H9 (cell line): ENCODE measurements at regions not wholly inside any gene's neighbourhood (a gene's known extent, or its start where the extent isn't known, plus 50 kb on each side); places are given as distances from the start of the nearest gene placed in this dataset.
"Not testable (repeated sequence)": the region's sequence is repeated elsewhere in the genome, so short reads cannot be mapped to it uniquely, and the experiment has no call there.

ENCODE experiments used
- DNase-seq: peaks from one replicate; pipeline ENCODE4 v3.0.0-alpha.2; 2017
- H2AFZ ChIP-seq: one replicate; pipeline ENCODE4 v1.6.1; 2013; ENCODE audit warnings: mild to moderate bottlenecking, low read length, control low read depth, moderate library complexity
- H2AK5ac ChIP-seq: 2 replicates; pipeline ENCODE4 v1.6.1; 2013; ENCODE audit warnings: low read length, control low read depth, mixed read lengths; ENCODE audit not compliant: insufficient read length
- H2BK120ac ChIP-seq: one replicate; pipeline ENCODE4 v1.6.1; 2013; ENCODE audit warnings: low read depth, mild to moderate bottlenecking, low read length, control low read depth, inconsistent platforms; ENCODE audit not compliant: poor library complexity, severe bottlenecking
- H2BK12ac ChIP-seq: 2 replicates; pipeline ENCODE4 v1.6.1; 2013; ENCODE audit warnings: low read length, control low read depth, mixed read lengths, low read depth; ENCODE audit not compliant: insufficient read length
- H2BK15ac ChIP-seq: 2 replicates; pipeline ENCODE4 v1.6.1; 2013; ENCODE audit warnings: low read depth, low read length, control low read depth
- H2BK20ac ChIP-seq: one replicate; pipeline ENCODE4 v1.6.1; 2013; ENCODE audit warnings: low read depth, mild to moderate bottlenecking, low read length, control low read depth, inconsistent platforms; ENCODE audit not compliant: poor library complexity, severe bottlenecking
- H2BK5ac ChIP-seq: 2 replicates; pipeline ENCODE4 v1.6.1; 2013; ENCODE audit warnings: low read length, control low read depth, mixed read lengths; ENCODE audit not compliant: insufficient read length
- H3K14ac ChIP-seq: 2 replicates; pipeline ENCODE4 v1.6.1; 2013; ENCODE audit warnings: low read length, control low read depth; ENCODE audit not compliant: insufficient read depth
- H3K18ac ChIP-seq: 2 replicates; pipeline ENCODE4 v1.6.1; 2013; ENCODE audit warnings: low read depth, mild to moderate bottlenecking, mixed read lengths, low read length, control low read depth; ENCODE audit not compliant: insufficient read length
- H3K23ac ChIP-seq: 2 replicates; pipeline ENCODE4 v1.6.1; 2013; ENCODE audit warnings: low read length, control low read depth, mixed read lengths, low read depth; ENCODE audit not compliant: insufficient read length
- H3K23me2 ChIP-seq: 2 replicates; pipeline ENCODE4 v1.6.1; 2013; ENCODE audit warnings: low read depth, mild to moderate bottlenecking, mixed read lengths, low read length, control low read depth; ENCODE audit not compliant: insufficient read length, poor library complexity, severe bottlenecking
- H3K27ac ChIP-seq: 2 replicates; pipeline ENCODE4 v1.5.1; 2013; ENCODE audit warnings: low read length, control low read depth, mixed read lengths, low read depth; ENCODE audit not compliant: insufficient read length
- H3K27me3 ChIP-seq: 2 replicates; pipeline ENCODE4 v1.6.1; 2013; ENCODE audit warnings: low read length, control low read depth, inconsistent platforms; ENCODE audit not compliant: insufficient read depth
- H3K4ac ChIP-seq: 2 replicates; pipeline ENCODE4 v1.6.1; 2013; ENCODE audit warnings: low read depth, mild to moderate bottlenecking, control low read depth, inconsistent platforms, low read length, moderate library complexity
- H3K4me1 ChIP-seq: 2 replicates; pipeline ENCODE4 v1.6.1; 2013; ENCODE audit warnings: low read length, control low read depth, inconsistent platforms; ENCODE audit not compliant: insufficient read depth
- H3K4me2 ChIP-seq: 2 replicates; pipeline ENCODE4 v1.6.1; 2013; ENCODE audit warnings: low read length, control low read depth, mixed read lengths; ENCODE audit not compliant: insufficient read length, insufficient read depth
- H3K56ac ChIP-seq: 2 replicates; pipeline ENCODE4 v1.6.1; 2013; ENCODE audit warnings: low read depth, mild to moderate bottlenecking, mixed read lengths, low read length, control low read depth; ENCODE audit not compliant: insufficient read length
- H3K79me1 ChIP-seq: 2 replicates; pipeline ENCODE4 v1.6.1; 2013; ENCODE audit warnings: low read depth, mild to moderate bottlenecking, moderate library complexity, low read length, control low read depth, inconsistent platforms; ENCODE audit not compliant: insufficient read depth, poor library complexity, severe bottlenecking
- H3K79me2 ChIP-seq: 2 replicates; pipeline ENCODE4 v1.6.1; 2013; ENCODE audit warnings: low read length, control low read depth, inconsistent platforms; ENCODE audit not compliant: insufficient read depth
- H3K9ac ChIP-seq: 2 replicates; pipeline ENCODE4 v1.6.1; 2013; ENCODE audit warnings: low read length, control low read depth, mixed read lengths; ENCODE audit not compliant: insufficient read length; ENCODE audit errors: extremely low read depth
- H3K9me3 ChIP-seq: one replicate; pipeline ENCODE4 v1.6.1; 2013; ENCODE audit warnings: low read depth, low read length, inconsistent platforms; ENCODE audit not compliant: control insufficient read depth
- H3T11ph ChIP-seq: one replicate; pipeline ENCODE4 v1.6.1; 2013; ENCODE audit warnings: mild to moderate bottlenecking, low read length, control low read depth, inconsistent platforms
- H4K20me1 ChIP-seq: one replicate; pipeline ENCODE4 v1.6.1; 2013; ENCODE audit not compliant: control insufficient read depth, insufficient read length, insufficient read depth
- H4K5ac ChIP-seq: 2 replicates; pipeline ENCODE4 v1.6.1; 2013; ENCODE audit warnings: low read depth, mild to moderate bottlenecking, mixed read lengths, low read length, control low read depth; ENCODE audit not compliant: insufficient read length
- H4K8ac ChIP-seq: replicated peaks from 2 replicates; pipeline ENCODE4 v1.6.1; 2013; ENCODE audit warnings: low read length, control low read depth, mixed read lengths, low read depth; ENCODE audit not compliant: insufficient read length
- H4K91ac ChIP-seq: 2 replicates; pipeline ENCODE4 v1.6.1; 2013; ENCODE audit warnings: low read depth, mild to moderate bottlenecking, moderate library complexity, mixed read lengths, low read length, control low read depth; ENCODE audit not compliant: insufficient read length
- H3K27ac Mint-ChIP-seq, 3 experiments: 2 replicates in 2 of 3; 3 replicates in 1 of 3; pipeline ENCODE4 v1.8.0; 2020 to 2021; ENCODE audit warnings: mixed read lengths in 3 of 3, mild to moderate bottlenecking in 1 of 3, moderate library complexity in 1 of 3
- H3K27me3 Mint-ChIP-seq: 2 replicates; pipeline ENCODE4 v1.8.0; 2021; ENCODE audit warnings: low read depth, mild to moderate bottlenecking, moderate library complexity, mixed read lengths
- H3K36me3 Mint-ChIP-seq, 3 experiments: 2 replicates in 2 of 3; 3 replicates in 1 of 3; pipeline ENCODE4 v1.8.0; 2020 to 2021; ENCODE audit warnings: low read depth in 3 of 3, mixed read lengths in 3 of 3; ENCODE audit not compliant: insufficient read depth in 1 of 3
- H3K4me1 Mint-ChIP-seq, 2 experiments: 2 replicates each; pipeline ENCODE4 v1.8.0; 2020; ENCODE audit warnings: mixed read lengths in 2 of 2
- H3K4me3 Mint-ChIP-seq, 2 experiments: 2 replicates in 1 of 2; 3 replicates in 1 of 2; pipeline ENCODE4 v1.8.0; 2020 to 2021; ENCODE audit warnings: mild to moderate bottlenecking in 2 of 2, mixed read lengths in 2 of 2, moderate library complexity in 1 of 2
- H3K9me3 Mint-ChIP-seq, 2 experiments: 2 replicates in 1 of 2; 3 replicates in 1 of 2; pipeline ENCODE4 v1.8.0; 2020; ENCODE audit warnings: mild to moderate bottlenecking in 2 of 2, mixed read lengths in 2 of 2, moderate library complexity in 1 of 2
- WGBS: extraction: QIAGEN DNeasy Blood & Tissue Kit; methylation state at CpG from one replicate; pipeline ENCODE4 v1.1.7; 2013; ENCODE audit warnings: missing lambda C conversion rate, low lambda C conversion rate, mixed read lengths; ENCODE audit not compliant: insufficient read length; ENCODE audit errors: extremely low coverage; 5-methylcytosine and 5-hydroxymethylcytosine counted together
- TF ChIP-seq, protein P1 (sequence below): fragments of 200-600 bp; sonication (generic); conservative IDR thresholded peaks from 3 replicates; pipeline ENCODE4 v1.8.0; 2021; ENCODE audit warnings: antibody characterized with exemption, mild to moderate bottlenecking

- Histone ChIP-seq H3T11ph (no peak overlapping the region), H3K27ac (no peak overlapping the region), H3K79me2 (no peaks in the 10 kb centered on the region), H3K18ac (peak overlapping the region; percentile 7), H2BK5ac (no peak overlapping the region), H3K23ac (no peak overlapping the region), H3K79me1 (no peaks in the 10 kb centered on the region), H2BK12ac (no peak overlapping the region), H3K14ac (peak overlapping the region; percentile 50; the same call in 1 of the 2 replicates), H4K91ac (no peak overlapping the region), H3K9me3 (no peaks in the 10 kb centered on the region), H3K27me3 (no peaks in the 10 kb centered on the region), H2AK5ac (no peak overlapping the region), H2BK120ac (no peak overlapping the region), H3K23me2 (no peaks in the 10 kb centered on the region), H4K5ac (no peak overlapping the region), H3K4ac (no peak overlapping the region), H2BK15ac (no peak overlapping the region), H3K56ac (no peak overlapping the region), H2BK20ac (no peak overlapping the region), H4K8ac (no peak overlapping the region), H2AFZ (no peak overlapping the region), H3K4me1 (peaks cover 4% of the 10 kb centered on the region; the same call in 1 of the 2 replicates), H4K20me1 (no peaks in the 10 kb centered on the region), H3K4me2 (no peak overlapping the region), H3K9ac (no peak overlapping the region)
- Mint-ChIP-seq H3K36me3 (0 out of 7 replicates have a peak, but pooled peaks cover 0 to 7% (median 0%) of the 10 kb centered on the region in 3 experiments), H3K4me1 (peaks cover 24% of the 10 kb centered on the region in 2 experiments), H3K4me3 (peak overlapping the region in 1 of 2 experiments; percentile 1; a peak in 1 of 5 replicates), H3K9me3 (peaks cover 0 to 3% of the 10 kb centered on the region in 2 experiments; a peak in 2 of 5 replicates), H3K27ac (peak overlapping the region; percentile 82 to 95 (median 94)), H3K27me3 (no peaks in the 10 kb centered on the region)
- TF ChIP-seq, protein P1, sequence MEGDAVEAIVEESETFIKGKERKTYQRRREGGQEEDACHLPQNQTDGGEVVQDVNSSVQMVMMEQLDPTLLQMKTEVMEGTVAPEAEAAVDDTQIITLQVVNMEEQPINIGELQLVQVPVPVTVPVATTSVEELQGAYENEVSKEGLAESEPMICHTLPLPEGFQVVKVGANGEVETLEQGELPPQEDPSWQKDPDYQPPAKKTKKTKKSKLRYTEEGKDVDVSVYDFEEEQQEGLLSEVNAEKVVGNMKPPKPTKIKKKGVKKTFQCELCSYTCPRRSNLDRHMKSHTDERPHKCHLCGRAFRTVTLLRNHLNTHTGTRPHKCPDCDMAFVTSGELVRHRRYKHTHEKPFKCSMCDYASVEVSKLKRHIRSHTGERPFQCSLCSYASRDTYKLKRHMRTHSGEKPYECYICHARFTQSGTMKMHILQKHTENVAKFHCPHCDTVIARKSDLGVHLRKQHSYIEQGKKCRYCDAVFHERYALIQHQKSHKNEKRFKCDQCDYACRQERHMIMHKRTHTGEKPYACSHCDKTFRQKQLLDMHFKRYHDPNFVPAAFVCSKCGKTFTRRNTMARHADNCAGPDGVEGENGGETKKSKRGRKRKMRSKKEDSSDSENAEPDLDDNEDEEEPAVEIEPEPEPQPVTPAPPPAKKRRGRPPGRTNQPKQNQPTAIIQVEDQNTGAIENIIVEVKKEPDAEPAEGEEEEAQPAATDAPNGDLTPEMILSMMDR = no peak
- DNase-seq = peak; percentile 55
- no CpG with 5 or more reads among the region's 14 CpGs for WGBS
Measured at GRCh38 chr5:124963236-124963919, 216.9 kb upstream of the ZNF608 start.

DNA sequence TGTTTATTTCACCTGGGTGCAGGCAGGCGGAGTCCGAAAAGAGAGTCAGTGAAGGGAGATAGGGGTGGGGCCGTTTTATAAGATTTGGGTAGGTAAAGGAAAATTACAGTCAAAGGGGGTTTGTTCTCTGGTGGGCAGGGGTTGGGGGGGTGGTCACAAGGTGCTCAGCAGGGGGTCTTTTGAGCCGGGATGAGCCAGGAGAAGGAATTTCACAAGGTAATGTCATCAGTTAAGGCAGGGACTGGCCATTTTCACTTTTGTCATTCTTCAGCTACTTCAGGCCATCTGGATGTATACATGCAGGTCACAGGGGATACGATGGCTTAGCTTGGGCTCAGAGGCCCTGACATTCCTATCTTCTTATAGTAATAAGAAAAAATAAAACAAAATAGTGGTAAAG lies 220.3 kb upstream of the ZNF608 start:
- H2AK5ac ChIP-seq, H3K23me2 ChIP-seq, H3K4me1 ChIP-seq, H3T11ph ChIP-seq, H3K27me3 ChIP-seq, H3K79me2 ChIP-seq, H4K8ac ChIP-seq, H3K18ac ChIP-seq, H3K56ac ChIP-seq, H2BK5ac ChIP-seq, H3K27me3 Mint-ChIP-seq, H2BK12ac ChIP-seq, H2BK20ac ChIP-seq, H3K14ac ChIP-seq, H3K23ac ChIP-seq, H3K9me3 ChIP-seq, H4K5ac ChIP-seq, H3K27ac ChIP-seq, H4K20me1 ChIP-seq, H3K27ac Mint-ChIP-seq, H2BK120ac ChIP-seq, H2AFZ ChIP-seq, H3K9ac ChIP-seq, H4K91ac ChIP-seq, H3K36me3 Mint-ChIP-seq, H3K4me2 ChIP-seq, H3K4me3 Mint-ChIP-seq, H2BK15ac ChIP-seq, H3K79me1 ChIP-seq, H3K4ac ChIP-seq, DNase-seq, H3K9me3 Mint-ChIP-seq: not testable (repeated sequence)
- WGBS = no CpG with 5 or more reads among the region's 5 CpGs
- H3K4me1 Mint-ChIP-seq = peaks cover 26 to 29% of the 10 kb centered on the region in 2 experiments
